T-cell (primary cell): ENCODE measurements at regions not wholly inside any gene's neighbourhood (a gene's known extent, or its start where the extent isn't known, plus 50 kb on each side); places are given as distances from the start of the nearest gene placed in this dataset.

Experiments used
- ATAC-seq, 4 experiments: fragments of 200-7000 bp in 3 of 4; fragments of 150-1000 bp in 1 of 4; cut with Tn5 transposase; replicated peaks in 1 of 4; 1 replicate in 3 of 4; 2 replicates in 1 of 4; pipeline ENCODE4 v1.10.0; 2021; ENCODE audit warnings: moderate library complexity in 3 of 4, mild to moderate bottlenecking in 2 of 4, moderate number of reproducible peaks in 1 of 4
- CTCF ChIA-PET, 2 donors: fragments of 300-600 bp; sonication (Branson Sonifier 250); formaldehyde crosslinking; loops; one replicate each; lab custom pipeline; 2022; ENCODE audit warnings: antibody characterized with exemption in 2 of 2; lab: Charles Lee
- POLR2A ChIA-PET, 2 donors: fragments of 300-600 bp; sonication (Branson Sonifier 250); formaldehyde crosslinking; loops; one replicate each; lab custom pipeline; 2022; ENCODE audit warnings: antibody characterized with exemption in 2 of 2; lab: Charles Lee
- DNase-seq, 35 experiments: peaks; one replicate each; pipeline versions ENCODE4 v3.0.0 to v3.0.0-alpha.2; 2013 to 2023
- H3K27ac ChIP-seq: one replicate; pipeline ENCODE4 v1.5.1; 2013; ENCODE audit warnings: low read length
- H3K27me3 ChIP-seq, 2 experiments: replicated peaks in 1 of 2; 1 replicate in 1 of 2; 2 replicates in 1 of 2; pipeline versions ENCODE4 v1.6.1 to v1.7.0; 2013; ENCODE audit warnings: low read length in 1 of 2, mixed read lengths in 1 of 2; ENCODE audit not compliant: control insufficient read depth in 2 of 2, insufficient read depth in 2 of 2; ENCODE audit errors: extremely low read depth in 1 of 2
- H3K36me3 ChIP-seq, 2 donors: 1 replicate in 1 of 2; 2 replicates in 1 of 2; pipeline versions ENCODE4 v1.6.1 to v1.7.0; 2013; ENCODE audit warnings: low read length in 1 of 2; ENCODE audit not compliant: control insufficient read depth in 2 of 2, insufficient read depth in 1 of 2; ENCODE audit errors: extremely low read depth in 1 of 2
- H3K4me1 ChIP-seq, 2 experiments: 1 replicate in 1 of 2; 2 replicates in 1 of 2; pipeline versions ENCODE4 v1.6.1 to v1.7.0; 2013; ENCODE audit warnings: low read length in 2 of 2, mixed read lengths in 1 of 2; ENCODE audit not compliant: insufficient read depth in 2 of 2, control insufficient read depth in 1 of 2; ENCODE audit errors: extremely low read depth in 1 of 2
- H3K4me3 ChIP-seq, 2 donors: 1 replicate in 1 of 2; 2 replicates in 1 of 2; pipeline versions ENCODE4 v1.5.1 to v1.7.0; 2013; ENCODE audit warnings: mild to moderate bottlenecking in 2 of 2, low read length in 1 of 2, moderate library complexity in 1 of 2; ENCODE audit not compliant: control insufficient read depth in 1 of 2; ENCODE audit errors: extremely low read depth in 1 of 2
- H3K9me3 ChIP-seq: 2 replicates; pipeline ENCODE4 v1.7.0; 2013
- H3K27ac Mint-ChIP-seq, 2 donors: one replicate each; pipeline ENCODE4 v1.8.0; 2020 to 2021; ENCODE audit warnings: mild to moderate bottlenecking in 2 of 2, mixed read lengths in 2 of 2
- H3K27me3 Mint-ChIP-seq, 2 donors: one replicate each; pipeline ENCODE4 v1.8.0; 2021 to 2022; ENCODE audit warnings: mixed read lengths in 2 of 2
- H3K36me3 Mint-ChIP-seq: one replicate; pipeline ENCODE4 v1.8.0; 2021; ENCODE audit warnings: mixed read lengths
- H3K4me1 Mint-ChIP-seq, 3 donors: one replicate each; pipeline ENCODE4 v1.8.0; 2020 to 2022; ENCODE audit warnings: mixed read lengths in 3 of 3, mild to moderate bottlenecking in 1 of 3
- H3K4me3 Mint-ChIP-seq, 3 donors: one replicate each; pipeline ENCODE4 v1.8.0; 2020 to 2022; ENCODE audit warnings: mild to moderate bottlenecking in 3 of 3, mixed read lengths in 3 of 3, moderate library complexity in 3 of 3
- H3K9me3 Mint-ChIP-seq, 3 donors: one replicate each; pipeline ENCODE4 v1.8.0; 2020 to 2022; ENCODE audit warnings: mixed read lengths in 3 of 3
- WGBS: methylation state at CpG from one replicate; pipeline ENCODE4 v1.1.5; 2013; ENCODE audit warnings: missing lambda C conversion rate; ENCODE audit not compliant: insufficient coverage; 5-methylcytosine and 5-hydroxymethylcytosine counted together

- peaks cover 0 to 16% of the 10 kb centered on the region in 2 donors for H3K27me3 Mint-ChIP-seq
- H3K27ac Mint-ChIP-seq = no peak overlapping the region
- H3K9me3 Mint-ChIP-seq = peaks cover 0 to 11% (median 0%) of the 10 kb centered on the region in 3 donors
- no CpG with 5 or more reads among the region's 1 CpG for WGBS
- H3K4me3 Mint-ChIP-seq = no peak overlapping the region
- no peaks in the 10 kb centered on the region for H3K36me3 Mint-ChIP-seq
- no peak overlapping the region for H3K27ac ChIP-seq
- CTCF ChIA-PET = no interaction called here
- POLR2A ChIA-PET = no interaction called here
- DNase-seq (no peak), ATAC-seq (no peak)
- H3K4me3 ChIP-seq = no peak overlapping the region
- H3K27me3 ChIP-seq = no peaks in the 10 kb centered on the region
- no peaks in the 10 kb centered on the region for H3K4me1 ChIP-seq
- no peaks in the 10 kb centered on the region for H3K36me3 ChIP-seq
- no peaks in the 10 kb centered on the region for H3K4me1 Mint-ChIP-seq
- H3K9me3 ChIP-seq = no peaks in the 10 kb centered on the region
Observed at GRCh38 chr4:41323179-41323578, 66.5 kb downstream of the UCHL1 start.

- Histone ChIP-seq H3K4me1 (no peaks in the 10 kb centered on the region), H3K4me3 (no peak overlapping the region), H3K9me3 (no peaks in the 10 kb centered on the region), H3K27ac (no peak overlapping the region), H3K36me3 (no peaks in the 10 kb centered on the region), H3K27me3 (no peaks in the 10 kb centered on the region)
- CTCF ChIA-PET = no interaction called here
- H3K27ac Mint-ChIP-seq = no peak overlapping the region
- POLR2A ChIA-PET = no interaction called here
- H3K4me1 Mint-ChIP-seq = no peaks in the 10 kb centered on the region
- H3K36me3 Mint-ChIP-seq = no peaks in the 10 kb centered on the region
- no peak for ATAC-seq
- H3K4me3 Mint-ChIP-seq = no peak overlapping the region
- WGBS = 90% methylated on average over 2 of the region's 2 CpGs
- H3K27me3 Mint-ChIP-seq = peaks cover 0 to 18% of the 10 kb centered on the region in 2 donors
- H3K9me3 Mint-ChIP-seq = peaks cover 0 to 11% (median 0%) of the 10 kb centered on the region in 3 donors
- DNase-seq = no peak
Observed at GRCh38 chr4:41323706-41324105, 67.0 kb downstream of the UCHL1 start.

- ChIA-PET POLR2A (no interaction called here), CTCF (no interaction called here)
- no peak for ATAC-seq
- Histone ChIP-seq H3K4me3 (no peak overlapping the region), H3K27me3 (no peaks in the 10 kb centered on the region), H3K9me3 (no peaks in the 10 kb centered on the region), H3K27ac (no peak overlapping the region), H3K36me3 (no peaks in the 10 kb centered on the region), H3K4me1 (no peaks in the 10 kb centered on the region)
- DNase-seq = no peak
- H3K9me3 Mint-ChIP-seq = peaks cover 0 to 11% (median 0%) of the 10 kb centered on the region in 3 donors
- H3K36me3 Mint-ChIP-seq = no peaks in the 10 kb centered on the region
- H3K4me1 Mint-ChIP-seq = no peaks in the 10 kb centered on the region
- H3K27me3 Mint-ChIP-seq = peaks cover 0 to 18% of the 10 kb centered on the region in 2 donors
- no peak overlapping the region for H3K27ac Mint-ChIP-seq
- 100% methylated on average over 3 of the region's 6 CpGs for WGBS
- no peak overlapping the region for H3K4me3 Mint-ChIP-seq
Observed at GRCh38 chr4:41324861-41325260, 68.1 kb downstream of the UCHL1 start.

- Histone ChIP-seq H3K27me3 (no peaks in the 10 kb centered on the region), H3K27ac (no peak overlapping the region), H3K9me3 (no peaks in the 10 kb centered on the region), H3K4me1 (no peaks in the 10 kb centered on the region), H3K4me3 (no peak overlapping the region), H3K36me3 (no peaks in the 10 kb centered on the region)
- ATAC-seq (no peak), DNase-seq (no peak)
- POLR2A ChIA-PET = no interaction called here
- H3K4me1 Mint-ChIP-seq = no peaks in the 10 kb centered on the region
- no peak overlapping the region for H3K27ac Mint-ChIP-seq
- H3K36me3 Mint-ChIP-seq = no peaks in the 10 kb centered on the region
- H3K4me3 Mint-ChIP-seq = no peak overlapping the region
- CTCF ChIA-PET = interaction anchor here in 1 of 2 donors (0.5 kb wide), 1 partner anchor 49 kb away, joined by 4 read pairs; no protein-coding TSS in a partner anchor
- peaks cover 0 to 11% (median 0%) of the 10 kb centered on the region in 3 donors for H3K9me3 Mint-ChIP-seq
- H3K27me3 Mint-ChIP-seq = peaks cover 0 to 20% of the 10 kb centered on the region in 2 donors
Observed at GRCh38 chr4:41325901-41326300, 69.2 kb downstream of the UCHL1 start.

- ChIA-PET CTCF (no interaction called here), POLR2A (no interaction called here)
- Histone ChIP-seq H3K4me1 (no peaks in the 10 kb centered on the region), H3K9me3 (no peaks in the 10 kb centered on the region), H3K36me3 (no peaks in the 10 kb centered on the region), H3K4me3 (no peak overlapping the region), H3K27ac (no peak overlapping the region), H3K27me3 (no peaks in the 10 kb centered on the region)
- Mint-ChIP-seq H3K27ac (no peak overlapping the region), H3K4me3 (no peak overlapping the region), H3K9me3 (peaks cover 0 to 10% (median 0%) of the 10 kb centered on the region in 3 donors), H3K4me1 (no peaks in the 10 kb centered on the region), H3K36me3 (no peaks in the 10 kb centered on the region), H3K27me3 (peaks cover 0 to 20% of the 10 kb centered on the region in 2 donors)
- no peak for DNase-seq
- no CpG with 5 or more reads among the region's 1 CpG for WGBS
- ATAC-seq = no peak
Observed at GRCh38 chr4:41326776-41327175, 70.0 kb downstream of the UCHL1 start.

GRCh38 chr4:41327770-41328169, 71.0 kb downstream of the UCHL1 start:
- no peak overlapping the region for H3K27ac ChIP-seq
- CTCF ChIA-PET = no interaction called here
- POLR2A ChIA-PET = no interaction called here
- DNase-seq (no peak), ATAC-seq (no peak)
- no peaks in the 10 kb centered on the region for H3K4me1 Mint-ChIP-seq
- no peaks in the 10 kb centered on the region for H3K36me3 Mint-ChIP-seq
- 70% methylated on average over 2 of the region's 6 CpGs for WGBS
- H3K4me1 ChIP-seq = no peaks in the 10 kb centered on the region
- peaks cover 0 to 4% (median 0%) of the 10 kb centered on the region in 3 donors for H3K9me3 Mint-ChIP-seq
- H3K27me3 Mint-ChIP-seq = peaks cover 0 to 11% of the 10 kb centered on the region in 2 donors
- no peak overlapping the region for H3K4me3 Mint-ChIP-seq
- no peak overlapping the region for H3K27ac Mint-ChIP-seq
- H3K36me3 ChIP-seq = no peaks in the 10 kb centered on the region
- no peaks in the 10 kb centered on the region for H3K27me3 ChIP-seq
- H3K9me3 ChIP-seq = no peaks in the 10 kb centered on the region
- no peak overlapping the region for H3K4me3 ChIP-seq

- ChIA-PET CTCF (no interaction called here), POLR2A (no interaction called here)
- no peak overlapping the region for H3K27ac Mint-ChIP-seq
- ATAC-seq (no peak), DNase-seq (no peak)
- peaks cover 0 to 11% of the 10 kb centered on the region in 2 donors for H3K27me3 Mint-ChIP-seq
- Histone ChIP-seq H3K4me3 (no peak overlapping the region), H3K9me3 (no peaks in the 10 kb centered on the region), H3K4me1 (no peaks in the 10 kb centered on the region), H3K36me3 (no peaks in the 10 kb centered on the region), H3K27me3 (no peaks in the 10 kb centered on the region), H3K27ac (no peak overlapping the region)
- H3K4me1 Mint-ChIP-seq = no peaks in the 10 kb centered on the region
- WGBS = no CpG with 5 or more reads among the region's 4 CpGs
- no peaks in the 10 kb centered on the region for H3K9me3 Mint-ChIP-seq
- H3K4me3 Mint-ChIP-seq = no peak overlapping the region
- H3K36me3 Mint-ChIP-seq = no peaks in the 10 kb centered on the region
Observed at GRCh38 chr4:41329361-41329760, 72.6 kb downstream of the UCHL1 start.
